Dendritic cell treated with granulocyte-macrophage colony-stimulating factor and Interleukin-4, amounts not matched to agents 40 ng/mL and 50 ng/mL, for 4 days (primary cell): ENCODE measurements at regions not wholly inside any gene's neighbourhood (a gene's known extent, or its start where the extent isn't known, plus 50 kb on each side); places are given as distances from the start of the nearest gene placed in this dataset.

Experiments used
- H3K27ac Mint-ChIP-seq: one replicate; pipeline ENCODE4 v1.8.0; 2022; ENCODE audit warnings: mild to moderate bottlenecking, mixed read lengths
- H3K27me3 Mint-ChIP-seq: one replicate; pipeline ENCODE4 v1.8.0; 2022; ENCODE audit warnings: mild to moderate bottlenecking, mixed read lengths
- H3K36me3 Mint-ChIP-seq: one replicate; pipeline ENCODE4 v1.8.0; 2022; ENCODE audit warnings: low read depth, mixed read lengths
- H3K4me1 Mint-ChIP-seq: one replicate; pipeline ENCODE4 v1.8.0; 2022; ENCODE audit warnings: low read depth, mixed read lengths
- H3K4me3 Mint-ChIP-seq: one replicate; pipeline ENCODE4 v1.8.0; 2022; ENCODE audit warnings: mild to moderate bottlenecking, moderate library complexity, mixed read lengths
- H3K9me3 Mint-ChIP-seq: one replicate; pipeline ENCODE4 v1.8.0; 2022; ENCODE audit warnings: mixed read lengths
- intact Hi-C: fragments of 100-400 bp; cut with micrococcal nuclease; formaldehyde crosslinking; loops from one replicate; pipeline ENCODE4 v1.15.0; 2022

- no peaks in the 10 kb centered on the region for H3K9me3 Mint-ChIP-seq
- peaks cover 29% of the 10 kb centered on the region for H3K27me3 Mint-ChIP-seq
- H3K36me3 Mint-ChIP-seq, result no peaks in the 10 kb centered on the region
- no peaks in the 10 kb centered on the region for H3K4me1 Mint-ChIP-seq
- H3K4me3 Mint-ChIP-seq, result no peak overlapping the region
- intact Hi-C loops, result no loop called here
- H3K27ac Mint-ChIP-seq, result no peak overlapping the region
Observed at GRCh38 chr3:14590569-14590968, 50.4 kb upstream of the GRIP2 start.

- H3K9me3 Mint-ChIP-seq, result no peaks in the 10 kb centered on the region
- no peak overlapping the region for H3K4me3 Mint-ChIP-seq
- intact Hi-C loops, result no loop called here
- H3K4me1 Mint-ChIP-seq, result no peaks in the 10 kb centered on the region
- no peak overlapping the region for H3K27ac Mint-ChIP-seq
- H3K27me3 Mint-ChIP-seq, result peaks cover 28% of the 10 kb centered on the region
- H3K36me3 Mint-ChIP-seq, result no peaks in the 10 kb centered on the region
Observed at GRCh38 chr3:14592390-14592789, 52.2 kb upstream of the GRIP2 start.

DNA sequence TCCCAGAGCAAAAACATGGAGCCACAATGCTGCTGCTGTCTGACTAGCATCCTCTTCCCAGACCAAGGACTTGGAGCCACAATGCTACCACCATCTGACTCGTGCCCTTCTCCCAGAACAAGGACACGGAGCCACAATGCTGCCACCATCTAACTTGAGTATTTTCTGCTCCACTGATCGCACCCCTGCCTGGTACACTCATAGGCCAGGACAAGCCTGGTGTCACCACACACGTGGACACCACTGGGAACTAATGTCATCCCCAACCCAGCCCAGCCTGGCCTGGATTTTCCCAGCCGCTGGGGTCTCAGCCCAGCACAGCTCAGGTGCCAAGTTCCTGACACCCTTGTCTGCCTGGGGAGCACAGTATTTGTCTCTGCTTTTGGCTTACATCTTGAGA, 52.7 kb upstream of the GRIP2 start:
- peaks cover 28% of the 10 kb centered on the region for H3K27me3 Mint-ChIP-seq
- intact Hi-C loops, result no loop called here
- no peaks in the 10 kb centered on the region for H3K36me3 Mint-ChIP-seq
- H3K27ac Mint-ChIP-seq, result no peak overlapping the region
- no peaks in the 10 kb centered on the region for H3K9me3 Mint-ChIP-seq
- no peaks in the 10 kb centered on the region for H3K4me1 Mint-ChIP-seq
- no peak overlapping the region for H3K4me3 Mint-ChIP-seq

- H3K27ac Mint-ChIP-seq, result no peak overlapping the region
Observed at GRCh38 chr3:14594234-14594633, 54.1 kb upstream of the GRIP2 start.

GRCh38 chr3:14595561-14595960, 55.4 kb upstream of the GRIP2 start:
- Mint-ChIP-seq H3K4me1 (no peaks in the 10 kb centered on the region), H3K27me3 (peaks cover 35% of the 10 kb centered on the region), H3K9me3 (no peaks in the 10 kb centered on the region), H3K4me3 (no peak overlapping the region), H3K36me3 (no peaks in the 10 kb centered on the region), H3K27ac (no peak overlapping the region)
- intact Hi-C loops, result no loop called here

More at GRCh38 chr3:14594234-14594633, 54.1 kb upstream of the GRIP2 start:
- Mint-ChIP-seq H3K27me3 (peaks cover 29% of the 10 kb centered on the region), H3K9me3 (no peaks in the 10 kb centered on the region), H3K4me3 (no peak overlapping the region), H3K4me1 (no peaks in the 10 kb centered on the region), H3K36me3 (no peaks in the 10 kb centered on the region)
- intact Hi-C loops, result no loop called here

- no peaks in the 10 kb centered on the region for H3K36me3 Mint-ChIP-seq
- H3K27ac Mint-ChIP-seq, result no peak overlapping the region
- H3K9me3 Mint-ChIP-seq, result no peaks in the 10 kb centered on the region
- H3K4me1 Mint-ChIP-seq, result no peaks in the 10 kb centered on the region
- H3K4me3 Mint-ChIP-seq, result no peak overlapping the region
- H3K27me3 Mint-ChIP-seq, result peaks cover 47% of the 10 kb centered on the region
- intact Hi-C loops, result no loop called here
Observed at GRCh38 chr3:14597266-14597665, 54.3 kb upstream of the CCDC174 start.

DNA sequence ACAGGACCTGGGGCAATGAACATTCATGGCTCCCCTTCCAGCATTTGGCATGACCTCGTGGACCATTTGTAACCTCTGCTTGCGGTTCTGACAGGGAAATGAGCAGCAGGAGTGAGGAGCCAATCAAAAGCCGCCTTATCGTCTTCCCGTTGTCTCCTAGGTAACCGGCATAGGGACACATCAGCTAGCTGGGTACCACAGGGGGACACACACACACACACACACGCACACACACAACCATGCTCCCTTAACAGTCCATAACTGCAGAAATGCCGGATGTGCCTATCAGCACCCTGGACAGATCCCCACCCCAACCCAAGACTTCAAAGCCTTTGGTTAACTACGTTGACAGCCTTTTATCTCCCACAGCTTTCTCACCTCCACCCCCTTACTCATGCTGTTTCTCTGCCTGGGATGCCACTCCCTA, 53.4 kb upstream of the CCDC174 start:
- Mint-ChIP-seq H3K4me3 (no peak overlapping the region), H3K27ac (no peak overlapping the region), H3K36me3 (no peaks in the 10 kb centered on the region), H3K9me3 (no peaks in the 10 kb centered on the region), H3K4me1 (no peaks in the 10 kb centered on the region), H3K27me3 (peaks cover 45% of the 10 kb centered on the region)
- intact Hi-C loops, result no loop called here

DNA sequence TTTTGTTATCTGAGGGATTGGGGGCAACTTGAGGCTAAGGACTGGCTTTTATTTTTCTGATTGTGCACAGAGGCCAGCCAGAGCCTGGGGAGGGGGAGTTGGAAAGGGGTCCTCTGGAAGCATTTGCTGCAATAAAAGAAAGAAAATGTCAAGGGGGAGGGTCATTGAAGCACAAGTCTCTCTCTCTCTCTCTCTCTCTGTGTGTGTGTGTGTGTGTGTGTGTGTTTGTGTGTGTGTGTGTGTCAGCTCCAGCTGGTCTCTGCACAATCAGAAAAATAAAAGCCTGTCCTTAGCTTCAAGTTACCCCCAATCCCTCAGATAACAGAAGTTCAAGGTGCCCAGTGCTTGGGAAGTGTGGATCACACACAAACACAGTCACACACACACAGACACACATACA, 52.1 kb upstream of the CCDC174 start:
- intact Hi-C loops, result no loop called here
- no peak overlapping the region for H3K27ac Mint-ChIP-seq

GRCh38 chr3:14600075-14600474, 51.5 kb upstream of the CCDC174 start:
- intact Hi-C loops, result no loop called here

More for the DNA sequence above, 52.1 kb upstream of the CCDC174 start:
- no peaks in the 10 kb centered on the region for H3K4me1 Mint-ChIP-seq
- H3K36me3 Mint-ChIP-seq, result no peaks in the 10 kb centered on the region
- H3K27me3 Mint-ChIP-seq, result peaks cover 57% of the 10 kb centered on the region
- no peak overlapping the region for H3K4me3 Mint-ChIP-seq
- H3K9me3 Mint-ChIP-seq, result no peaks in the 10 kb centered on the region

DNA sequence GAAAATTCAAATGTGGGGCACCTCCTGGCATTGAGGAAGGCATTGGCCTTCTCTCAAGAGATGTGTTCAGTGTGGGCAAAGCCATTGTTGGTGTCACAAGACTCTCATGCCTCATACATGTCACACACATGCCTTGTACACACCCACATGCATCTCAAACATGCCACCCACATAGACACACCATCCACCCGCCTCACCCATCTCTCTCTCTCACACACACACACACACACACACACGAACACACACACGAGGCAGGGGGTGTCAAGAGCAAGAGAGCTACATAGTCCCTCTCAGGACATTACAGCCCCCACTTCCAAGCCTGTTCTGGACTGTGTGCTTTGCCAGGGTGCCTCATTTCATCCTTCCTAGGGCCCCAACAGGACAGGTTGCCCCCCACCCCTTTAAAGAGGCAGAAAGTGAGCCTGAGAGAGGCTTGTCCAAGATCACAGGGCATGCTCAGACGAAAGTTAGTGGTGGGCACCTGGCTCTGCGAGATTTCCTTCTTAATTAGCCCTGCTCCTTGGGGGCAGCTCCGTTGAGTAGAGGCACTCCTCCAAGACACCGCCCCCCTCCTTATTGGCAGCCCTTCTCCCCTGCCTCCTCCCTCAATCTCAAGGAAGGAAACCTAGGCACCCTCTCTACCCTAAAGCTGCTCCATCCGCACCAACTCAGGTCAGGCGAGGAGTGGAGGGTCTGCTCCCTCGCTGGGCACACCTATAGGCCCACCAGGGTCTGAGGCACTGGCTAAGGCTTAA, 50.5 kb upstream of the CCDC174 start:
- Mint-ChIP-seq H3K27ac (no peak overlapping the region), H3K4me1 (peaks cover 4% of the 10 kb centered on the region), H3K36me3 (no peaks in the 10 kb centered on the region), H3K9me3 (no peaks in the 10 kb centered on the region), H3K4me3 (no peak overlapping the region), H3K27me3 (peaks cover 68% of the 10 kb centered on the region)
- intact Hi-C loops, result no loop called here

More at GRCh38 chr3:14600075-14600474, 51.5 kb upstream of the CCDC174 start:
- Mint-ChIP-seq H3K27ac (no peak overlapping the region), H3K9me3 (no peaks in the 10 kb centered on the region), H3K4me1 (no peaks in the 10 kb centered on the region), H3K36me3 (no peaks in the 10 kb centered on the region), H3K27me3 (peaks cover 63% of the 10 kb centered on the region), H3K4me3 (no peak overlapping the region)

- intact Hi-C loops, result no loop called here
- Mint-ChIP-seq H3K4me3 (no peak overlapping the region), H3K4me1 (peaks cover 4% of the 10 kb centered on the region), H3K9me3 (no peaks in the 10 kb centered on the region), H3K27me3 (peaks cover 71% of the 10 kb centered on the region), H3K27ac (no peak overlapping the region), H3K36me3 (no peaks in the 10 kb centered on the region)
Observed at GRCh38 chr3:14601692-14602005, 49.9 kb upstream of the CCDC174 start.
